GM11168 (cell line): ENCODE measurements at regions not wholly inside any gene's neighbourhood (a gene's known extent, or its start where the extent isn't known, plus 50 kb on each side); places are given as distances from the start of the nearest gene placed in this dataset.

Experiments
- in situ Hi-C: fragments of 300-500 bp; cut with MboI; formaldehyde crosslinking; loops from one replicate; pipeline ENCODE4 v1.12.0; 2022; ENCODE audit warnings: low sequenced_read_pairs; ENCODE audit not compliant: unreplicated experiment

DNA sequence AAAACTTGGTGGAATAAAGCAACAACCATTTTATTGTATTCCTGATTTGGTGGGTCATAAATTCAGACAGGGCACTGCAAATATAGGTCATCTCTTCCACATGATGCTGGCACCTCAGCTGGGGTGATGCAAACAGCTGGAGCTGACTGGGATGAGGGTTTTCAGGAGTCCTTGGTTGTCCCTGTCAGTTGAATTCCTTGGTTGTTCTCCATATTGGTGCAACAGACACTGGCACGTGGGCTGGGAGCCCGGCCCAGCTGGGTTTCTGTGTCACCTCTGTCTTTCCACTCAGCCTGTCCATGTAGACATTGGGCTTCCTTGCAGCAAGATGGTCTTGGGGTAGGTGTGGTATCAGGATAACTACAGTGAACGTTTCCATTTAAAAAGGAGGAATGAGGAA lies 518.0 kb upstream of the MEF2C start:
- in situ Hi-C loops: no loop called here

GRCh38 chr5:89399548-89399947 lies 516.6 kb upstream of the MEF2C start:
- in situ Hi-C loops: no loop called here

GRCh38 chr5:89397096-89397495 lies 514.1 kb upstream of the MEF2C start:
- in situ Hi-C loops: no loop called here

DNA sequence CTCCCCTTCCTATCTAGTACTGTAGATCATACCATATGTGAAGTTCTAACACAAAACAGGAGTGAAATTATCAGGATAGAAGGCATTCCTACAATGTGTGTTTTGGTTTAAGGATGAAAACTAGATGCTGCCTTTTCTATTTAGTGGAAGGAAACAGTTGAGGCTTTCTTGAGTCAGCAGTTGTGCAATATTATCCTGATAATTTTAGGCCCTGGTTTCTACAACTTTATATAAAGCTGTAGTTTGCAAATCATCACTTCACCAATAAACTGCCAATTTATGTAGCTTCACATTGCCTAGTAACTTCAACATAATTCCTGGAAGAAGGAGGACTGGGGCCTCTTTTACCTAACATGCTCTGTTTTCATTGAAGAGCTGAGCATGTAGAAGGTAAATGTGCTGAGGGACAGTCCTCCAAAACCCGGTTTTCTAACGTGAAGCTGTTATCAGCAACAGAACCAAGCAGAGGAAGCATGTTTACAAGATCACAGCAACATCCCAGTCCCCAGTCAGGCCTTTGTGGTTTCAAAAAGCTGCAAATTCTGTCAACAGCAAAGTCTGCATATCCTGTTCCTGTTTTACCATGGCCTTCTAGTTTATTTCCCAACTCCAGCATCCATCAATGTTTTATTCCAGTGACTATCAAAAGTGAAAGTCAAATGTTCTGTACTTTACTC lies 513.4 kb upstream of the MEF2C start:
- in situ Hi-C loops: no loop called here

DNA sequence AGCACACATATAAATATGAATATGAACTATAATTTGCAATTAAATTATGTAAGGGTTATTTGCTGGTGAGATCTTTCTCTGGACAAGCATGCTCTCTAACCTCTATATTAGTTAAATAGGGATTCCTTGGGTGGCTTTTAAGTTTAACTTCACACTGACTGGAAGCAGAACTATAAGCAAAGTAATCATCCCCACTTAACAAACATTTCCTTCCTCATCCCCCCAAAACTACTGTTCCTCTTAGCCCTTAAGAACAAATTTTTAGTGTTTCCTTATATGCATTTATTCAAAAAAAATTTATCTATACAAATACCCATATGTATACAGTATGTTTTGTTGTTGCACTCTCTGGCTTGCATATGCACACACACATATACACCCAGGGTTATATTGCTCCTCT lies 512.1 kb upstream of the MEF2C start:
- in situ Hi-C loops: no loop called here

DNA sequence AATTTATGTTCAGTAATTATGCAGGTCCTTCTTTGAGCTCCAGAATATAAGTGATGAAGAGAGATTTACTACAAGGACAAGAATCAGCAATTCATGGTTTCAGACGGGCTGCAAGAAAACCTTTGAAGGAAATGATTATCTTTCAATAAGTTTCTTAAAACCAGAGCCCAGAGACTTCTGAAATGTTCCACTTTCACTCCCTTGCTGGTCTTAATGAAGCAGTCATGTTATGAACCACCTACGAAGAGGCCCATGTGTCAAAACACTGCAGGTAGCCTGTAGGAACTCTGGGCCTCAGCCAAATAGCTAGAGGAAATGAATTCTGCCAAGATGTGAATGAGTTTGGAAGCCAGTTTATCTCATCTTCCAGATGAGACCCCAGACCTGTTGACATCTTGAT lies 505.9 kb upstream of the MEF2C start:
- in situ Hi-C loops: no loop called here

DNA sequence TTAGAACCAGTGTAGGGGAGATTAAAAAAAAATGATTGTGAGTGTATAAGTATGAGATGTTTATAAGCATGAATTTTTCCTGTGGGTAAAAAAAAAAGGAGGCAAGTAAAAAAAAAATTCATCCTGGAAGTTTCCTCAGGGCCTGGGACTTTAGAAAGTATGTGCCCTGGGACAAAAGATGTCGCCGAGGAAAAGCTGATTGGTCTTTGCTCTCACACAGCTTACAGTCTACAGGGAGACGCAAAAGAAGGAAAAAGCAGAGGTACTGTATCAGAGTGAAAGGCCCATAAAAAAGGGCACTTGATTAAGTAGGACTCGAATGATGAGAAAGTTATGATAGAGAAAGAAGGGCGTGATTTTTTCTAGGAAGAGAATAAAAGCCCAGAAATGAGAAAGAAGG lies 501.4 kb upstream of the MEF2C start:
- in situ Hi-C loops: no loop called here

DNA sequence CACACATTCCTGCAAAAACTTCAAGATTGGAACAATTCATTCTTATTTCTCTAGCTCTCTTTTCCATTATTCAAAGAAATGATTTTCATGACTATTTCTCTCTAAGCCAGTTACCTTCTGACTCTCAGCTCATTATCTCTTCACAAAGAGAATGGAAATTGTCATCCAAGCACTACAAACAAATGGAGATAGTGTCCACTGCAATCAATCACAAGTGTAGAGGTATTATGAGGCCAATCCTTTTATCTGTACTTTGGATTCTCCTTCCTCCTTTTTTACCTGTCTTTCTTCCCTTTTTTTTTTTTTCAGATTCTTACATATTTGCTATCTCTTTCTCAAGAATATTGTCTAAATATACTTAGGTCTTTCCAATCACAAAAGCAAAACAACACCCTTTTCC lies 497.7 kb upstream of the MEF2C start:
- in situ Hi-C loops: no loop called here

- in situ Hi-C loops: no loop called here
Observed at GRCh38 chr5:89377767-89378455, 494.9 kb upstream of the MEF2C start.

GRCh38 chr5:89374818-89375521 lies 492.0 kb upstream of the MEF2C start:
- in situ Hi-C loops: no loop called here

GRCh38 chr5:89374144-89374784 lies 491.3 kb upstream of the MEF2C start:
- in situ Hi-C loops: no loop called here

GRCh38 chr5:89372176-89372575 lies 489.2 kb upstream of the MEF2C start:
- in situ Hi-C loops: no loop called here

- in situ Hi-C loops: no loop called here
Observed at GRCh38 chr5:89371646-89372045, 488.7 kb upstream of the MEF2C start.

- in situ Hi-C loops: no loop called here
Observed at GRCh38 chr5:89359046-89359445, 476.1 kb upstream of the MEF2C start.

GRCh38 chr5:89353837-89354551 lies 471.0 kb upstream of the MEF2C start:
- in situ Hi-C loops: loop anchor here (5.0 kb wide), 1 partner anchor 83 kb away; no protein-coding TSS in a partner anchor

DNA sequence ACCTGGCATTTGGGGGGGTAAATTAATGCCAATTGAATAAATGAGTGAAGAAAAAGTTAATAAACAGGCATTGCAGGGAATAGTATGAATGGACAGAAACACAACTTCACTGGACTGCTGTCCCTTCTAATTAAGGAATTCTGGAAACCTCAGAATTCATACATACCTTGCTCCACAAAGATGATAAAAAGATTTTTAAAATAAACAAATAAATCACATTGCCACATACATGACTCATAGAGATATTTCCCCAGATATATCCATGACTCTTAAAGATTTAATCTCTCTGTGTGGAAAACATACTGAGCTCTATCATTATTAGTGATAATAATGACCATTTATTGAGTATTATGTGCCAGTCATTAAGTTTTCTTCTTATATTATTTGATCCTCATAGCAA lies 469.0 kb upstream of the MEF2C start:
- in situ Hi-C loops: loop anchor here (5.0 kb wide), 1 partner anchor 85 kb away; no protein-coding TSS in a partner anchor

DNA sequence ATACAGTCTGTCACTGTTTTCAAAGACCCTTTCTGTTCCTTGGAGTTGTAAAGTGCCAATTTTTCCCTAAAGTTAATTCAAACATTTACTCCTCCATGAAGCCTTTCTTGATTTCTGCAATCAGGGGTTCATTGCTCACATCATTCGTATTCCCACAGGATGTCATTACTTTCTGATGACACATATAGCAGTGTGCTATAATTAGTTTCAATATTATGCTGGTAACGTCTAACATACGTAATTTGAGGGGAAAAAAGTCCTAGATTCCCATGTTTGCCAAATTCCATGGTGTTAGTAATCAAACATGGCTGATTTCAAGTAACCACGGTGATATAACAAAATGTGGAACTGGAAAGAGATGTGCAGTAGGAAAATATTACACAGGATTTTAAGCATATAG lies 468.2 kb upstream of the MEF2C start:
- in situ Hi-C loops: loop anchor here (5.0 kb wide), 1 partner anchor 86 kb away; no protein-coding TSS in a partner anchor

DNA sequence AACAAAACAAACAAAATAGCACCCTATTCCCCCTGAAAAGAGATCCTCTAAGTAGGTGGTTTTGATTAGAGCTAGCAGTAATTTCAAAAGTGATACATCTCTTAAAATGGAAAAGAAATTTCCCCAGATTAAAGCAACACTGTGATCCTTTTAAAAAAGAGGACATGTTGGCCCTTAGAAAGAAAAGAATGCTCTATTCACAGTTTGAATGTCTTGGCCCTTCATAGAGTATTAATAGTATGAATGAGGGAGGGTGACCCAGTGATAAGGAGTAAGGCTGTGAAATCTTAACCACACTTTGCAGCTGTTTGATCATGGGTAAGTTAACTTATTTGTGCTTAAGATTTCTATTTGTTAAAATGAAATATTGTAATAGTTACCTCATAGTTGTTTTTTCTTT lies 467.7 kb upstream of the MEF2C start:
- in situ Hi-C loops: loop anchor here (5.0 kb wide), 1 partner anchor 87 kb away; no protein-coding TSS in a partner anchor

DNA sequence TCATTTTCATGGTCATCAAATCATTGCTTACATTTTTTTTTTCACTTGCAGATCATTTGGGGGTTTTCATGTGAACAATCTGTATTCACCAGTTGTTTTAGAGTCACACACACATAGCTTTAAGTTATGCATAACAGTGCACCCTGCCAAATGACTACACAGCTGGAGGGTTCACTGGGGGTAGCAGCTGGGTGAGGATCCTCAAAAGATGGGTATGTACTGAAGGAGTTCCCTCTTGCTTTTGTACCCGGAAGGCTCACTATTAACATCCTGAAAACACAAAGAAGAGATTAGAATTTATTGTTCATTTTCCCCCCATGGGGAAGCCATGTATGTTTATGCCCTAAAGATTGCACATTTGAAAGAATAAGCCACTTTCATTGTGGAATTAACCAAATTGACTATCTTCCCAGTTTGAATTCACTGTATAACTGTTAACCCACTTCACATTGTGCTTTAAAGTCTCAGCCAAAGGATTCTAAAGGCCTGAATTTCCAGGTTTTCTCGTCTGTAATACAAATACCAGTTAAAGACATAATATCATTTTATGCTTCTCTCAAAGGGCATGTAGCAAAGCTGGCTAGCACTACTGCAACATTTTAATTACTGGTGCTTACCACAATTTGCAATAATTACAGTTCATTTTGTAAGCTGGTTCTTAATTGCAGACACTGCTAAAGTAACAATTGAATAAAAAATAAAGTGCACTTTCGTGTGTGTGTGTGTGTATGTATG lies 466.4 kb upstream of the MEF2C start:
- in situ Hi-C loops: no loop called here
